GM10266 (cell line): ENCODE measurements at regions not wholly inside any gene's neighbourhood (a gene's known extent, or its start where the extent isn't known, plus 50 kb on each side); places are given as distances from the start of the nearest gene placed in this dataset.

ENCODE experiments used
- DNase-seq: peaks from one replicate; pipeline ENCODE4 v3.0.0; 2012; ENCODE audit errors: extremely low spot score
- TF ChIP-seq, protein P1 (sequence below): IDR thresholded peaks from 2 replicates; pipeline ENCODE4 v1.5.1; 2012; ENCODE audit warnings: mild to moderate bottlenecking, low read depth; ENCODE audit not compliant: control insufficient read depth, insufficient read depth; ENCODE audit errors: missing control alignments

DNA sequence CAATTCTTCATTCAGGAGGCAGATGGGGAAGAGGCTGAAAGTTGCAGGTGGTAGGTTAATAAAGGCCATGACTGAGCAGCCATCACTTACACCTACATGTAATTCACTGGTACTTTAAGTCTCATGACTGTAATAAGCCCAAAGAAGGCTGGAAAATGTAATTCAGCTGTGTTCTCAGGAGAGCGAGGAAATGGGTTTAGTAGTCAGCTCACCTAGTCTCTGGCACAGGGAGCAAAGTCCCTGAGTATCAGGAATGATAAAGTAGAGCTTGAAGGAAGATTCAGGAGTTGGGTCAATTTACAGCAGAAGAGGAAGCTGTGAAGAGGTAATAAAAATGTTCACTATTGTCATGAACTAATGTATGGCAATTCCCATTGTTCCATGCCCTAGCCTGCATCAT lies 393.4 kb upstream of the KAZN start:
- no peak for DNase-seq
- TF ChIP-seq, protein P1, sequence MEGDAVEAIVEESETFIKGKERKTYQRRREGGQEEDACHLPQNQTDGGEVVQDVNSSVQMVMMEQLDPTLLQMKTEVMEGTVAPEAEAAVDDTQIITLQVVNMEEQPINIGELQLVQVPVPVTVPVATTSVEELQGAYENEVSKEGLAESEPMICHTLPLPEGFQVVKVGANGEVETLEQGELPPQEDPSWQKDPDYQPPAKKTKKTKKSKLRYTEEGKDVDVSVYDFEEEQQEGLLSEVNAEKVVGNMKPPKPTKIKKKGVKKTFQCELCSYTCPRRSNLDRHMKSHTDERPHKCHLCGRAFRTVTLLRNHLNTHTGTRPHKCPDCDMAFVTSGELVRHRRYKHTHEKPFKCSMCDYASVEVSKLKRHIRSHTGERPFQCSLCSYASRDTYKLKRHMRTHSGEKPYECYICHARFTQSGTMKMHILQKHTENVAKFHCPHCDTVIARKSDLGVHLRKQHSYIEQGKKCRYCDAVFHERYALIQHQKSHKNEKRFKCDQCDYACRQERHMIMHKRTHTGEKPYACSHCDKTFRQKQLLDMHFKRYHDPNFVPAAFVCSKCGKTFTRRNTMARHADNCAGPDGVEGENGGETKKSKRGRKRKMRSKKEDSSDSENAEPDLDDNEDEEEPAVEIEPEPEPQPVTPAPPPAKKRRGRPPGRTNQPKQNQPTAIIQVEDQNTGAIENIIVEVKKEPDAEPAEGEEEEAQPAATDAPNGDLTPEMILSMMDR, result no peak

DNA sequence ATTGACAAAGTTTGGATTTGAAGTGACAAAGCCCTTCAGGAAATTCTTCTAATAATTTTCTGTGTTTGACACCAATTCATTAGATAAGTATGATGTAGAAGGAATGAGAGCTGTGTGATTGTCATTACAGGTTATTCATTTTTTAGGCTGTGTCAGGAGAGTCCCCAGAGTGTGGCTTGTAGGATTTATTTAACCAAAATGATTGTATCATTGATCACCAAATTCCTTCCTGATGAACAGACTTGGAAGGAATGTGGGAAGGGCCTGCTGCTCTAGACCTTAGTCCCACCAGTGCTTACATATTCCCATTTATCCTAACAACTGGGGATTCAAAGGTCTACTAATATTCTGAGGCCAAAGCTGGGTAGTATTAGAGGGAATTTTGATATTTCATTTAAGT lies 383.3 kb upstream of the KAZN start:
- TF ChIP-seq, protein P1, result no peak
- DNase-seq, result no peak

DNA sequence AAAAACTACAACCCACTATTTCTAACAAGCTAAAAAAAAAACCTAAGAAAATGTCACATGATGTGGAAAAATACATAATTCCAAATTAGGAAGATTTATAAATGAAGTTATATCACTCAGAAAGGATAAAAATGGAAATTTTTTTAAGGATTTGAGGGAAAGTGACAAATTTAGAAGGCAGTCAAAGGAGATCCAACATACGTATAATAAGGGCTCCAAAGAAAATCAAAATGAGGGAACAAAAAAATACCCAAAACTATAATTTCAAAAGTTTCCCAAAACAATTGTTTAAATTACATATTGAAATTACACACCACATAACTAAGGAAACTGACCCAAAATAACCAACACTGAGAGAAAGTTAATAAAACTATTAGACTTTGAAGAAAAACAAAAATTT lies 381.1 kb upstream of the KAZN start:
- DNase-seq, result no peak

DNA sequence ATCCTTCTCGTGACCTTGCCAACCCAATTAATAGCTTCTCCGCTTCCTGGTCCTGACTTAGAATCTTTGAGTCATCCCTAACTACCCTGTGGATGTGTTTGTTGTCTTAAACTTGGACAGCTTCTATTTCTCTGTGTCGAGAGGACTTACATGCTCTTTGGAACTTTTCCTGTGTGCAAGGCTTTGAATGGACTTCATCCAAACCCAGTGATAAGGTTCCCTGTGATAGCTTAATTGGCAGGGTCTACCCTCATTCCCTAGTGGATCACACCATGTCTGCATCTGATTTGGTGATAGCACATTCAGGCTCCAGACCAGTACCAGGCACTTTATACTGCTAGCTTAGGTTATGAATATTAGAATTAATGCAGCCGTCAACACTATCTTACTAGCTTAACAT lies 378.2 kb upstream of the KAZN start:
- no peak for DNase-seq
- TF ChIP-seq, protein P1, result no peak

More for the DNA sequence above, 381.1 kb upstream of the KAZN start:
- TF ChIP-seq, protein P1, result no peak

DNA sequence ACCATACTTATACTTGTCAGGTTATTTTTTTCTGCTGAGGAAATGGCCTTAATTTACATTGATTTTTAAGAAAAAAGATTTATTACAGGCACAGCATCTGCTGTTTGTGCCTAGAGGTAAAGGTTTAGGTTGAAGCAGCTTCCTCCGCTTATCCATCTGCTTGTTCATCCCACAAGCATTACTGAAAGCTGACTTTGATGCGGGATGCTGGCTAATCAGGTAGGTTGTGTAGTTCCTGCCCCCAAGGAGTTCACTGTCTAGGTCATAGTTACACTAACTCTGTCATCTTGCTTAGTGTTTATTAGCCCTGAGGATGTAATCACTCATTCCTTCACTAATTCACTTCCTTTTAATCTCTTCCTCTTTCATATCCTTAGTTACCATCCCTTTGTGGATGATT lies 377.7 kb upstream of the KAZN start:
- no peak for DNase-seq
- TF ChIP-seq, protein P1, result no peak

DNA sequence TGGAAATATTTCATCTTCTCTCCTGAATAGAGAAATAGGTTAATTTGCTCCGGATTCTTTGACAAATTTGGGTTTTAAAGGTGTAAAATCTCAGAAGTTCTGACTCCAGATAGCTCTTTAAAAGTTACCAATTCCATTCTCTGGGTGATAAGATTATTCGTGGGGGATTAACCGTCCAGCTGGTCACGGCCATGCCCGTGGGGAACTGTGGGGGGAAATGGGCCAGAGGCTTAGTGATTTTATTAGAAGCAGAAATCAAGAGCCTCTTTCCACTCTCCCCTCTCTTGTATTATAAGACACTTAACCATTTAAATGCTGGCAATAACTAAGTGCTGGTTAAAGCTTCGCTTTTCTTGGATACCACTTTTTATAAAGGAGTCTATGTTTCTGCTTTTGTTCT lies 376.4 kb upstream of the KAZN start:
- TF ChIP-seq, protein P1, result no peak
- DNase-seq, result no peak

DNA sequence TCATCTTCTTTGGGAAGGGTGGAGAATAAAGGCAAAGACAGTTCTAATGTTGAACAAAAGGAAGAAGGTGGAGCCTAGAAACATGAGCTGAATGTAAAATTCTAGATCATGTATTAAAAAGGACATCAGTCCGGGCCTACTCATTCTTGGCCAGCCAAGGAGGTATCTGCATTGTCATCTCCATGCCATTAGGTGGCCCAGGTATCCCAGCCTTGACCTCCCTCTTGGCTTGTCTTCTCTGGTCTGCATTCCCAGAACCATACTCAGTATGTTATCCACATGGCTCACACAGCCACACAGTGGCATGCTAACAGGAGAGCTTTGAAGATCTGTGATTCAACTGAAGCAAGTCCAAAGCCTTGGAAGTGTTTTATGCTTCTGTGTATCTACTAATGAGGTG lies 369.8 kb upstream of the KAZN start:
- TF ChIP-seq, protein P1, result no peak
- DNase-seq, result no peak
